C4-2B (cell line): ENCODE measurements at regions not wholly inside any gene's neighbourhood (a gene's known extent, or its start where the extent isn't known, plus 50 kb on each side); places are given as distances from the start of the nearest gene placed in this dataset.
"Not testable (repeated sequence)": the region's sequence is repeated elsewhere in the genome, so short reads cannot be mapped to it uniquely, and the experiment has no call there.

Experiments used
- CTCF ChIP-seq: fragments of 450-650 bp; conservative IDR thresholded peaks from 2 replicates; pipeline ENCODE4 v1.5.1; 2017; ENCODE audit warnings: mild to moderate bottlenecking
- ZFX ChIP-seq: fragments of 450-650 bp; IDR thresholded peaks from 2 replicates; pipeline ENCODE4 v1.6.1; 2017

- TF ChIP-seq CTCF, ZFX: not testable (repeated sequence)
These were observed 246.9 kb downstream of the DMAC1 start for GRCh38 chr9:7552706-7553105.
